OCI-LY7 (cell line): ENCODE measurements at regions not wholly inside any gene's neighbourhood (a gene's known extent, or its start where the extent isn't known, plus 50 kb on each side); places are given as distances from the start of the nearest gene placed in this dataset.

Experiments
- BruUV-seq: library from RNA; stranded (reverse); fragments of 400-500 nt; replicated peaks from 2 replicates; lab custom pipeline; 2021; lab: Mats Ljungman, UMichigan
- CTCF ChIA-PET: fragments of 300-600 bp; sonication (Branson Sonifier 250); formaldehyde crosslinking; loops from one replicate; lab custom pipeline; 2022; ENCODE audit warnings: antibody characterized with exemption; ENCODE audit not compliant: unreplicated experiment; lab: Charles Lee
- POLR2A ChIA-PET: fragments of 300-600 bp; sonication (Branson Sonifier 250); formaldehyde crosslinking; loops from one replicate; lab custom pipeline; 2022; ENCODE audit warnings: antibody characterized with exemption; lab: Charles Lee
- DNase-seq: peaks from one replicate; pipeline ENCODE4 v3.0.0-alpha.2; 2015; ENCODE audit warnings: low spot score
- H2AFZ ChIP-seq: fragments of 200-600 bp; sonication (generic), shearing (Covaris generic); 2 replicates; pipeline ENCODE4 v1.6.1; 2014; ENCODE audit warnings: mild to moderate bottlenecking, antibody characterized with exemption, low read length, moderate library complexity
- H3K27ac ChIP-seq: fragments of 200-600 bp; sonication (generic); 2 replicates; pipeline ENCODE4 v1.5.1; 2014; ENCODE audit warnings: mixed run types, low read depth, mild to moderate bottlenecking, moderate library complexity, low read length, inconsistent platforms; ENCODE audit not compliant: poor library complexity, severe bottlenecking
- H3K36me3 ChIP-seq: fragments of 200-600 bp; sonication (generic); 2 replicates; pipeline ENCODE4 v1.6.1; 2014; ENCODE audit warnings: mild to moderate bottlenecking, antibody characterized with exemption, low read length, moderate library complexity, mixed read lengths; ENCODE audit not compliant: insufficient read depth
- H3K4me1 ChIP-seq: fragments of 200-600 bp; sonication (generic); 2 replicates; pipeline ENCODE4 v1.5.1; 2014; ENCODE audit warnings: mild to moderate bottlenecking, low read length; ENCODE audit not compliant: insufficient read depth, poor library complexity, severe bottlenecking
- H3K4me2 ChIP-seq: fragments of 200-600 bp; sonication (generic); 2 replicates; pipeline ENCODE4 v1.6.1; 2014; ENCODE audit warnings: mild to moderate bottlenecking, low read length
- H3K4me3 ChIP-seq: fragments of 200-600 bp; sonication (generic); 2 replicates; pipeline ENCODE4 v1.5.1; 2014; ENCODE audit warnings: mild to moderate bottlenecking, low read depth, low read length; ENCODE audit not compliant: poor library complexity, severe bottlenecking
- H3K79me2 ChIP-seq: fragments of 200-600 bp; sonication (generic); 2 replicates; pipeline ENCODE4 v1.6.1; 2016; ENCODE audit warnings: low read depth, mild to moderate bottlenecking, low read length, moderate library complexity, mixed read lengths; ENCODE audit not compliant: insufficient read depth
- H3K9me2 ChIP-seq: fragments of 200-600 bp; sonication (generic); 2 replicates; pipeline ENCODE4 v1.6.1; 2016; ENCODE audit warnings: mild to moderate bottlenecking, low read length, mixed read lengths; ENCODE audit not compliant: insufficient read depth
- H3K9me3 ChIP-seq: fragments of 200-600 bp; sonication (generic); 2 replicates; pipeline ENCODE4 v1.6.1; 2014; ENCODE audit warnings: mild to moderate bottlenecking, mixed run types, low read length, mixed read lengths
- H4K20me1 ChIP-seq: fragments of 200-600 bp; sonication (generic); 2 replicates; pipeline ENCODE4 v1.6.1; 2014; ENCODE audit warnings: mild to moderate bottlenecking, antibody characterized with exemption, low read length, moderate library complexity, mixed read lengths; ENCODE audit not compliant: insufficient read depth
- EZH2phosphoT487 ChIP-seq: fragments of 200-600 bp; sonication (generic); IDR thresholded peaks from 2 replicates; pipeline ENCODE4 v1.6.1; 2018; ENCODE audit warnings: low read depth, borderline replicate concordance, mild to moderate bottlenecking, mixed run types, antibody characterized with exemption, low read length, moderate library complexity, mixed read lengths
- intact Hi-C: fragments of 100-400 bp; cut with micrococcal nuclease; formaldehyde crosslinking; loops from one replicate; pipeline ENCODE4 v1.10.0; 2022; ENCODE audit not compliant: unreplicated experiment
- TF ChIP-seq, protein P1 (sequence below): fragments of 200-600 bp; sonication (generic); conservative IDR thresholded peaks from 2 replicates; pipeline ENCODE4 v1.5.1; 2014; ENCODE audit warnings: mild to moderate bottlenecking, antibody characterized with exemption, low read length, moderate library complexity, mixed read lengths

DNA sequence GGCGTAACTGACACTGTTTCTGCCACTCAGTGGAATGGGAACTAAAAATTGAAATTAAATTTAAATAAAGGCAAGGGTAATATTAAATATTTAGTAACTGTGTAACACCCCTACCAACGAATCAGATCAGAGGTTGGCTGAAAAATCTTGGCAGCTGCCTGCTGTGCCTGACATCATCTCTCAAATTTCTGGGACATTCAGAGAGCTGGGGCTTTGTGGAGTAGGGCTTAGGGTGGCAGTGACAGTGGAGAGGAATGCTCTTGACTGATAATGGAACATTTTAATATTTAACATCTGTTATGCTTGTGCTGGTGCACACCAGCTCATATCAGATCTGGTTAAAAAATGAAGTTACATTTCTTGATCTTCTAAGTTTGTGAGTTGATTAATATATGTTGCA, 62.2 kb downstream of the RFPL4B start:
- POLR2A ChIA-PET = interaction anchor here (1.2 kb wide), 1 partner anchor 20 kb away, joined by 5 read pairs; no protein-coding TSS in a partner anchor
- no peaks in the 10 kb centered on the region for H3K36me3 ChIP-seq
- no peak overlapping the region for H3K27ac ChIP-seq
- no peaks in the 10 kb centered on the region for H3K9me3 ChIP-seq
- H3K4me1 ChIP-seq = no peaks in the 10 kb centered on the region
- TF ChIP-seq, protein P1, sequence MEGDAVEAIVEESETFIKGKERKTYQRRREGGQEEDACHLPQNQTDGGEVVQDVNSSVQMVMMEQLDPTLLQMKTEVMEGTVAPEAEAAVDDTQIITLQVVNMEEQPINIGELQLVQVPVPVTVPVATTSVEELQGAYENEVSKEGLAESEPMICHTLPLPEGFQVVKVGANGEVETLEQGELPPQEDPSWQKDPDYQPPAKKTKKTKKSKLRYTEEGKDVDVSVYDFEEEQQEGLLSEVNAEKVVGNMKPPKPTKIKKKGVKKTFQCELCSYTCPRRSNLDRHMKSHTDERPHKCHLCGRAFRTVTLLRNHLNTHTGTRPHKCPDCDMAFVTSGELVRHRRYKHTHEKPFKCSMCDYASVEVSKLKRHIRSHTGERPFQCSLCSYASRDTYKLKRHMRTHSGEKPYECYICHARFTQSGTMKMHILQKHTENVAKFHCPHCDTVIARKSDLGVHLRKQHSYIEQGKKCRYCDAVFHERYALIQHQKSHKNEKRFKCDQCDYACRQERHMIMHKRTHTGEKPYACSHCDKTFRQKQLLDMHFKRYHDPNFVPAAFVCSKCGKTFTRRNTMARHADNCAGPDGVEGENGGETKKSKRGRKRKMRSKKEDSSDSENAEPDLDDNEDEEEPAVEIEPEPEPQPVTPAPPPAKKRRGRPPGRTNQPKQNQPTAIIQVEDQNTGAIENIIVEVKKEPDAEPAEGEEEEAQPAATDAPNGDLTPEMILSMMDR = no peak
- TF ChIP-seq EZH2phosphoT487 = no peak
- H4K20me1 ChIP-seq = no peaks in the 10 kb centered on the region
- CTCF ChIA-PET = no interaction called here
- no peaks in the 10 kb centered on the region for H3K79me2 ChIP-seq
- no peak overlapping the region for H3K4me2 ChIP-seq
- H3K9me2 ChIP-seq = no peaks in the 10 kb centered on the region
- intact Hi-C loops = no loop called here
- BruUV-seq = no TSS peak
- no peak overlapping the region for H3K4me3 ChIP-seq
- no peak for DNase-seq
- no peak overlapping the region for H2AFZ ChIP-seq

DNA sequence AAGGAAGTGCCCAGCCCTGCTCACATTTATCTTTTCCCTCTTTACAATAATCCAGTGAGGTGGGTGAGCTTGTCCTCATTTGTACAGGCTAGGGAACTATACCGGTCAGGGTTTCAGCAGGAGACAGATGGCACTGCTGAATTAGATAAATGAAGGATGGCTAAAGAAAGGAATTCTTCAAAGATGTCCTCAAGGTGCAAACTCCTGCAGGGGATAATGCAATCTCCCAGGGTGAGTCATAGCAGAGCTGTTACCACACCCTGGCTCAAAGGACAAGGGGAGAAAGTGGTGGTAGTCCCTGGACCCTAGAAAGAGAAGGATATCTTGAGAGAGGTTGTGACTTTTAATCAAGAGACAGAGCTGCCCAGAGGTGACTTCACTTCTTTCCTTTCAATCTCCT, 66.7 kb downstream of the RFPL4B start:
- no peaks in the 10 kb centered on the region for H3K9me3 ChIP-seq
- CTCF ChIA-PET = no interaction called here
- H3K9me2 ChIP-seq = no peaks in the 10 kb centered on the region
- H3K4me2 ChIP-seq = no peak overlapping the region
- no peak overlapping the region for H3K4me3 ChIP-seq
- no peak overlapping the region for H3K27ac ChIP-seq
- no peaks in the 10 kb centered on the region for H3K4me1 ChIP-seq
- intact Hi-C loops = no loop called here
- H3K79me2 ChIP-seq = no peaks in the 10 kb centered on the region
- H2AFZ ChIP-seq = no peak overlapping the region
- no peak for TF ChIP-seq EZH2phosphoT487
- TF ChIP-seq, protein P1 = no peak
- POLR2A ChIA-PET = interaction anchor here (0.7 to 1.0 kb wide), 2 partner anchors 9 to 384 kb away, joined by 3 read pairs; no protein-coding TSS in a partner anchor
- no peak for DNase-seq
- H3K36me3 ChIP-seq = no peaks in the 10 kb centered on the region
- no peaks in the 10 kb centered on the region for H4K20me1 ChIP-seq
- no TSS peak for BruUV-seq

DNA sequence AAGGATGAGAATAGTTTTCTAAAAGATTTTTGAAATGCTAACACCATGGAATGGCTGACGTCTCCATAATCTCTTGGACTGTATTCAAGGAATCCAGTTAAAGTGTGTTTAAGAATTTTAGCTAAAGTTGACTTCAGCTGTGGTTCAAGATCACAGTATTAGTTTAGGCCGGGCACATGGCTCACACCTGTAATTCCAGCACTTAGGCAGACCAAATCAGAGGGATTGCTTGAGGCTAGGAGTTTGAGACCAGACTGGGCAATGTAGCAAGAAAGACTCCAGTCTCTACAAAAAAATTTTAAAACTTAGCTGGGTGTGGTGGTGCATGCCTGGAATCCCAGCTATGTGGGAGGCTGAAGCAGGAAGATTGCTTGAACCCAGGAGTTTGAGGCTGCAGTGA, 68.2 kb downstream of the RFPL4B start:
- ChIA-PET CTCF (no interaction called here), POLR2A (interaction anchor here (0.7 kb wide), 1 partner anchor 24 kb away, joined by 3 read pairs; no protein-coding TSS in a partner anchor)
- no peak for DNase-seq
- Histone ChIP-seq H4K20me1 (no peaks in the 10 kb centered on the region), H2AFZ (no peak overlapping the region), H3K9me2 (no peaks in the 10 kb centered on the region), H3K79me2 (no peaks in the 10 kb centered on the region), H3K27ac (no peak overlapping the region), H3K4me1 (no peaks in the 10 kb centered on the region), H3K4me3 (no peak overlapping the region), H3K4me2 (no peak overlapping the region), H3K36me3 (no peaks in the 10 kb centered on the region), H3K9me3 (no peaks in the 10 kb centered on the region)
- intact Hi-C loops = no loop called here
- BruUV-seq = no TSS peak
- TF ChIP-seq, protein P1 = no peak
- no peak for TF ChIP-seq EZH2phosphoT487
